GM12865 (cell line): ENCODE measurements at regions not wholly inside any gene's neighbourhood (a gene's known extent, or its start where the extent isn't known, plus 50 kb on each side); places are given as distances from the start of the nearest gene placed in this dataset.

Source experiments
- DNase-seq: peaks from one replicate; pipeline ENCODE4 v3.0.0; 2010; ENCODE audit warnings: low read depth
- H3K4me3 ChIP-seq: 2 replicates; pipeline ENCODE4 v1.5.1; 2011; ENCODE audit warnings: mild to moderate bottlenecking, low read depth, low read length, control low read depth
- CTCF ChIP-seq: IDR thresholded peaks from 2 replicates; pipeline ENCODE4 v1.5.1; 2011; ENCODE audit warnings: low read length, control low read depth, low read depth, inconsistent platforms; ENCODE audit not compliant: insufficient read depth; ENCODE audit errors: missing control alignments

- H3K4me3 ChIP-seq = no peak overlapping the region
- no peak for TF ChIP-seq CTCF
- DNase-seq = no peak
Observed at GRCh38 chr13:104683789-104684188, 1617.6 kb upstream of the SLC10A2 start.

- TF ChIP-seq CTCF = no peak
- H3K4me3 ChIP-seq = no peak overlapping the region
- no peak for DNase-seq
Observed at GRCh38 chr13:104678161-104678560, 1611.9 kb upstream of the SLC10A2 start.

- TF ChIP-seq CTCF = no peak
Observed at GRCh38 chr13:104671901-104672300, 1605.7 kb upstream of the SLC10A2 start.

GRCh38 chr13:104657196-104657595 is 1591.0 kb upstream of the SLC10A2 start:
- no peak for TF ChIP-seq CTCF
- no peak overlapping the region for H3K4me3 ChIP-seq
- DNase-seq = no peak

More at GRCh38 chr13:104671901-104672300, 1605.7 kb upstream of the SLC10A2 start:
- no peak overlapping the region for H3K4me3 ChIP-seq
- DNase-seq = no peak

GRCh38 chr13:104650431-104650830 is 1584.2 kb upstream of the SLC10A2 start:
- DNase-seq = no peak
- TF ChIP-seq CTCF = no peak
- no peak overlapping the region for H3K4me3 ChIP-seq

GRCh38 chr13:104648291-104648690 is 1582.1 kb upstream of the SLC10A2 start:
- no peak for DNase-seq
- no peak overlapping the region for H3K4me3 ChIP-seq
- no peak for TF ChIP-seq CTCF

- no peak for DNase-seq
- no peak for TF ChIP-seq CTCF
- no peak overlapping the region for H3K4me3 ChIP-seq
Observed at GRCh38 chr13:104645786-104646185, 1579.6 kb upstream of the SLC10A2 start.
